PC-9 (cell line): ENCODE measurements at regions not wholly inside any gene's neighbourhood (a gene's known extent, or its start where the extent isn't known, plus 50 kb on each side); places are given as distances from the start of the nearest gene placed in this dataset.

Experiments
- BruUV-seq: library from RNA; stranded (reverse); fragments of 400-500 nt; replicated peaks from 2 replicates; lab custom pipeline; 2021; lab: Mats Ljungman, UMichigan
- CTCF ChIA-PET: fragments of 300-600 bp; sonication (Branson Sonifier 250); formaldehyde crosslinking; loops from one replicate; lab custom pipeline; 2022; ENCODE audit warnings: antibody characterized with exemption; lab: Charles Lee
- POLR2A ChIA-PET: fragments of 300-600 bp; sonication (Branson Sonifier 250); formaldehyde crosslinking; loops from one replicate; lab custom pipeline; 2022; ENCODE audit warnings: antibody characterized with exemption; ENCODE audit not compliant: unreplicated experiment; lab: Charles Lee
- DNase-seq, 2 experiments: peaks; one replicate each; pipeline versions ENCODE4 v3.0.0 to v3.0.0-alpha.2; 2015 to 2022; ENCODE audit warnings: mixed read lengths in 1 of 2
- H2AFZ ChIP-seq: fragments of 200-600 bp; sonication (generic); 2 replicates; pipeline ENCODE4 v1.8.1; 2017; ENCODE audit warnings: antibody characterized with exemption
- H3F3A ChIP-seq: fragments of 200-600 bp; sonication (generic); 2 replicates; pipeline ENCODE4 v1.8.1; 2017; ENCODE audit warnings: antibody characterized with exemption, mild to moderate bottlenecking, low read depth; ENCODE audit not compliant: insufficient read depth
- H3K27ac ChIP-seq: fragments of 200-600 bp; sonication (generic); 2 replicates; pipeline ENCODE4 v1.6.1; 2016; ENCODE audit warnings: mixed run types
- H3K27me3 ChIP-seq: fragments of 200-600 bp; sonication (generic); 2 replicates; pipeline ENCODE4 v1.6.1; 2016; ENCODE audit warnings: low read depth, mixed run types; ENCODE audit not compliant: insufficient read depth
- H3K36me3 ChIP-seq: fragments of 200-600 bp; sonication (generic); 2 replicates; pipeline ENCODE4 v1.6.1; 2016; ENCODE audit warnings: low read depth, mixed run types
- H3K4me1 ChIP-seq: fragments of 200-600 bp; sonication (generic); replicated peaks from 2 replicates; pipeline ENCODE4 v1.6.1; 2016; ENCODE audit warnings: mixed run types; ENCODE audit not compliant: insufficient read depth
- H3K4me2 ChIP-seq: fragments of 200-600 bp; sonication (generic); 2 replicates; pipeline ENCODE4 v1.6.1; 2017; ENCODE audit warnings: mixed run types
- H3K4me3 ChIP-seq: fragments of 200-600 bp; sonication (generic); 2 replicates; pipeline ENCODE4 v1.6.1; 2016; ENCODE audit warnings: mixed run types
- H3K79me2 ChIP-seq: fragments of 200-600 bp; sonication (generic); 2 replicates; pipeline ENCODE4 v1.6.1; 2017; ENCODE audit warnings: low read depth, mixed run types
- H3K9me2 ChIP-seq: fragments of 200-600 bp; sonication (generic); 2 replicates; pipeline ENCODE4 v1.8.1; 2017; ENCODE audit warnings: mild to moderate bottlenecking; ENCODE audit not compliant: insufficient read depth
- H3K9me3 ChIP-seq: fragments of 200-600 bp; sonication (generic); 2 replicates; pipeline ENCODE4 v1.8.1; 2016; ENCODE audit warnings: low read depth; ENCODE audit not compliant: insufficient read depth
- H4K20me1 ChIP-seq: fragments of 200-600 bp; sonication (generic); 2 replicates; pipeline ENCODE4 v1.8.1; 2017; ENCODE audit not compliant: insufficient read depth
- EZH2 ChIP-seq: fragments of 200-600 bp; sonication (generic); IDR thresholded peaks from 2 replicates; pipeline ENCODE4 v1.8.0; 2017; ENCODE audit warnings: antibody characterized with exemption, low read depth
- intact Hi-C: fragments of 100-400 bp; cut with micrococcal nuclease; formaldehyde crosslinking; loops from one replicate; pipeline ENCODE4 v1.10.0; 2022; ENCODE audit not compliant: unreplicated experiment
- TF ChIP-seq, protein P1 (sequence below): fragments of 200-600 bp; sonication (generic); conservative IDR thresholded peaks from 2 replicates; pipeline ENCODE4 v1.6.1; 2017; ENCODE audit warnings: mixed run types, antibody characterized with exemption, mild to moderate bottlenecking, moderate library complexity

DNA sequence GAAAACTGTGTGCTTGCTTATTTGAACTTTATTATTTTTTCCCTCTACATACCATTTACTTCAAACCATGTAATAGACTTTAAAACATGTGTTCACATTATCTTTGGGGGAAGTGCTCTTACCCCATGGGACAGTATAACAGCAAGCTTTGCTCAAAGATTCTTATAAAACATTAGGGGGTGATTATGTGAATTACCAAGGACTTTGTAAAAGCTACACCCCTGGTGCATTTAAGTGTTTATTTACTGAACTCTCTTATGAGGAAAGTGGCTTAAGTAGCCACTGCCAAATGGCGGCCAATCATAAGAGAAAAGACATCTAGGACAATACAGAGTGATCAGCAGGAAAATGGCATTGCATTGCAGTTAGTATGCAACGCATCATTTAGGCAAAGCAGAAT lies 70.3 kb downstream of the CAPZA3 start:
- DNase-seq = no peak
- Histone ChIP-seq H3K4me1 (no peaks in the 10 kb centered on the region), H4K20me1 (no peaks in the 10 kb centered on the region), H3K4me2 (no peak overlapping the region), H3K9me3 (no peaks in the 10 kb centered on the region), H2AFZ (no peak overlapping the region), H3K9me2 (no peaks in the 10 kb centered on the region), H3K4me3 (no peak overlapping the region), H3K79me2 (no peaks in the 10 kb centered on the region), H3K27ac (no peak overlapping the region), H3K36me3 (no peaks in the 10 kb centered on the region), H3F3A (no peaks in the 10 kb centered on the region), H3K27me3 (no peaks in the 10 kb centered on the region)
- POLR2A ChIA-PET = no interaction called here
- BruUV-seq = no TSS peak
- CTCF ChIA-PET = no interaction called here
- intact Hi-C loops = no loop called here
- TF ChIP-seq, protein P1, sequence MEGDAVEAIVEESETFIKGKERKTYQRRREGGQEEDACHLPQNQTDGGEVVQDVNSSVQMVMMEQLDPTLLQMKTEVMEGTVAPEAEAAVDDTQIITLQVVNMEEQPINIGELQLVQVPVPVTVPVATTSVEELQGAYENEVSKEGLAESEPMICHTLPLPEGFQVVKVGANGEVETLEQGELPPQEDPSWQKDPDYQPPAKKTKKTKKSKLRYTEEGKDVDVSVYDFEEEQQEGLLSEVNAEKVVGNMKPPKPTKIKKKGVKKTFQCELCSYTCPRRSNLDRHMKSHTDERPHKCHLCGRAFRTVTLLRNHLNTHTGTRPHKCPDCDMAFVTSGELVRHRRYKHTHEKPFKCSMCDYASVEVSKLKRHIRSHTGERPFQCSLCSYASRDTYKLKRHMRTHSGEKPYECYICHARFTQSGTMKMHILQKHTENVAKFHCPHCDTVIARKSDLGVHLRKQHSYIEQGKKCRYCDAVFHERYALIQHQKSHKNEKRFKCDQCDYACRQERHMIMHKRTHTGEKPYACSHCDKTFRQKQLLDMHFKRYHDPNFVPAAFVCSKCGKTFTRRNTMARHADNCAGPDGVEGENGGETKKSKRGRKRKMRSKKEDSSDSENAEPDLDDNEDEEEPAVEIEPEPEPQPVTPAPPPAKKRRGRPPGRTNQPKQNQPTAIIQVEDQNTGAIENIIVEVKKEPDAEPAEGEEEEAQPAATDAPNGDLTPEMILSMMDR = no peak
- no peak for TF ChIP-seq EZH2

DNA sequence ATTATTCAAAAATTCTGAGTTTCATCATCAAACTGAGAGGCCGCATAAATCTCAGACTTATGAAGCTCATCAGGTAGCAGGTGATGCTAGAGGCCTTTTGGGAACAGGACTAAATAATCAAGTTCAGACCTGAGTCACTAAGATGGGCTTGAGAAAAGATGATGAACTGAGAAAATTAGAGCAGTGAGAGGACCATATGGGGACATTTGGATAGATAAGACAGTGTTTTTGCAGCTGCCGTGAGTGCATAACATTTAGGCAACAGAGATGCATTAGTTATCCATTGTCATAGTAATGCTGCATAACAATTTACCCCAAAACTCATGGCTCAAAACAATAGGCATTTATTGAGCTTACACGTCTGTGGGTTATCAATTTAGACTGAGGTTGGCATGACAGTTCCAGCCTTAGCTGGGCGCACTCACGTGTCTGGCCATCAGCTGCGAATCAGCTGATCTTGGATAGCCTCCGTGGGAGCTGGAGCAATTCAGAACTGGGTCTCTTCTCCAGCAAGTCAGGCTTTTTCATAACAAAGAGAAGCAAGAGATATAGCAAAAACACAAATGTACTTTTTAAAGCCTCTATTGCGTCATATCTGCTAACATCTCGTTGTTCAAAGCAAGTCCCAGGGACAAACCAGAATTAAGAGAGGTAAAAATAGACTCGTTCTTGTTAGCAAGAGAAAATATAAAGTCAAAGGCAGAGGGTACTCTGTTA lies 72.8 kb downstream of the CAPZA3 start:
- Histone ChIP-seq H3K27ac (no peak overlapping the region), H3K79me2 (no peaks in the 10 kb centered on the region), H3K4me2 (no peak overlapping the region), H3K4me3 (no peak overlapping the region), H4K20me1 (no peaks in the 10 kb centered on the region), H3K9me2 (no peaks in the 10 kb centered on the region), H3F3A (no peaks in the 10 kb centered on the region), H3K4me1 (no peaks in the 10 kb centered on the region), H2AFZ (no peak overlapping the region), H3K9me3 (no peaks in the 10 kb centered on the region), H3K27me3 (no peaks in the 10 kb centered on the region), H3K36me3 (no peaks in the 10 kb centered on the region)
- no peak for TF ChIP-seq EZH2
- TF ChIP-seq, protein P1 = no peak
- BruUV-seq = no TSS peak
- intact Hi-C loops = no loop called here
- ChIA-PET POLR2A (no interaction called here), CTCF (no interaction called here)
- DNase-seq = no peak

DNA sequence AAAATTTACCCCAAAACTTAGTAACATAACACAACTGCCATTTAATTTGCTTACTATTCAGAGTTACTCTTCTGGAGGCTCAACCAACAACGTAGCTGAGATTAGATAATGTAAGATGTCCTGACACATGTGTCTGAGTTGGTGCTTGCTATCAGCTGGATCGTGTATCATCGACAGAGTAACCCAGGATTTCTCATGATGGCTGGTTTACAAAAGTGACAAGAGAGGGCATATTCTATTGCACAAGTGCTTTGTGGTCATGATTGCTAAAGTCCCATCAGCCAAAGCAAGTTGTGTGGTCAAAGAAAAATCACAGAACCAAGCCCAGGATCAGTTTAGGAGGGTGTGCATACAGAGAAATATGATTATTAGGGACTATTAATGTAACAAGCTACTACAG lies 73.4 kb downstream of the CAPZA3 start:
- H3K9me3 ChIP-seq = no peaks in the 10 kb centered on the region
- H3K79me2 ChIP-seq = no peaks in the 10 kb centered on the region
- no peaks in the 10 kb centered on the region for H3K9me2 ChIP-seq
- ChIA-PET CTCF (no interaction called here), POLR2A (no interaction called here)
- H3K4me2 ChIP-seq = no peak overlapping the region
- no peak for TF ChIP-seq EZH2
- TF ChIP-seq, protein P1 = no peak
- H3F3A ChIP-seq = no peaks in the 10 kb centered on the region
- no TSS peak for BruUV-seq
- no peaks in the 10 kb centered on the region for H3K4me1 ChIP-seq
- H3K27me3 ChIP-seq = no peaks in the 10 kb centered on the region
- no peak overlapping the region for H2AFZ ChIP-seq
- no peak overlapping the region for H3K27ac ChIP-seq
- H3K4me3 ChIP-seq = no peak overlapping the region
- intact Hi-C loops = no loop called here
- no peak for DNase-seq
- no peaks in the 10 kb centered on the region for H3K36me3 ChIP-seq
- no peaks in the 10 kb centered on the region for H4K20me1 ChIP-seq
